Body of pancreas (tissue), 4 donors: ENCODE measurements at regions not wholly inside any gene's neighbourhood (a gene's known extent, or its start where the extent isn't known, plus 50 kb on each side); places are given as distances from the start of the nearest gene placed in this dataset.

Experiments
- ATAC-seq: fragments of 150-250 bp; one replicate; pipeline ENCODE4 v1.9.1; 2016
- DNase-seq, 4 donors: peaks; one replicate each; pipeline ENCODE4 v3.0.0-alpha.2; 2019
- H3K27ac ChIP-seq, 4 donors: fragments of 200-600 bp; sonication (generic); 1 replicate in 3 of 4; 2 replicates in 1 of 4; pipeline versions ENCODE4 v1.5.1 to v1.6.1; 2016 to 2019; ENCODE audit warnings: mild to moderate bottlenecking in 1 of 4, mixed read lengths in 1 of 4, moderate library complexity in 1 of 4
- H3K27me3 ChIP-seq, 2 donors: fragments of 200-600 bp; sonication (generic); one replicate each; pipeline ENCODE4 v1.6.0; 2016; ENCODE audit warnings: mild to moderate bottlenecking in 1 of 2
- H3K36me3 ChIP-seq, 2 donors: fragments of 200-600 bp; sonication (generic); replicated peaks in 1 of 2; 2 replicates each; pipeline ENCODE4 v1.5.1; 2016; ENCODE audit warnings: low read depth in 2 of 2; ENCODE audit not compliant: insufficient read depth in 1 of 2
- H3K4me1 ChIP-seq: fragments of 200-600 bp; sonication (generic); one replicate; pipeline ENCODE4 v1.6.0; 2016
- H3K4me3 ChIP-seq, 2 donors: fragments of 200-600 bp; sonication (generic); 1 replicate in 1 of 2; 2 replicates in 1 of 2; pipeline ENCODE4 v1.5.1; 2016 to 2019
- H3K9me3 ChIP-seq, 3 donors: fragments of 200-600 bp; sonication (generic); 1 replicate in 2 of 3; 2 replicates in 1 of 3; pipeline ENCODE4 v1.5.1; 2016
- POLR2A ChIP-seq, 3 donors: fragments of 450-650 bp; IDR thresholded peaks; one replicate each; pipeline ENCODE4 v1.6.1; 2016; ENCODE audit warnings: antibody characterized with exemption in 3 of 3, mild to moderate bottlenecking in 2 of 3
- WGBS, 2 donors: methylation state at CpG; one replicate each; pipeline ENCODE4 v1.1.5; 2017; 5-methylcytosine and 5-hydroxymethylcytosine counted together
- intact Hi-C: fragments of 100-400 bp; cut with DNase I; formaldehyde crosslinking; loops from one replicate; pipeline ENCODE4 v1.15.1; 2023
- TF ChIP-seq, protein P1 (sequence below), 7 experiments: fragments of 450-650 bp in 4 of 7; fragments of 200-600 bp in 3 of 7; sonication (generic) in 3 of 7; IDR thresholded peaks; one replicate each; pipeline ENCODE4 v1.5.1; 2016 to 2019; ENCODE audit warnings: antibody characterized with exemption in 7 of 7

DNA sequence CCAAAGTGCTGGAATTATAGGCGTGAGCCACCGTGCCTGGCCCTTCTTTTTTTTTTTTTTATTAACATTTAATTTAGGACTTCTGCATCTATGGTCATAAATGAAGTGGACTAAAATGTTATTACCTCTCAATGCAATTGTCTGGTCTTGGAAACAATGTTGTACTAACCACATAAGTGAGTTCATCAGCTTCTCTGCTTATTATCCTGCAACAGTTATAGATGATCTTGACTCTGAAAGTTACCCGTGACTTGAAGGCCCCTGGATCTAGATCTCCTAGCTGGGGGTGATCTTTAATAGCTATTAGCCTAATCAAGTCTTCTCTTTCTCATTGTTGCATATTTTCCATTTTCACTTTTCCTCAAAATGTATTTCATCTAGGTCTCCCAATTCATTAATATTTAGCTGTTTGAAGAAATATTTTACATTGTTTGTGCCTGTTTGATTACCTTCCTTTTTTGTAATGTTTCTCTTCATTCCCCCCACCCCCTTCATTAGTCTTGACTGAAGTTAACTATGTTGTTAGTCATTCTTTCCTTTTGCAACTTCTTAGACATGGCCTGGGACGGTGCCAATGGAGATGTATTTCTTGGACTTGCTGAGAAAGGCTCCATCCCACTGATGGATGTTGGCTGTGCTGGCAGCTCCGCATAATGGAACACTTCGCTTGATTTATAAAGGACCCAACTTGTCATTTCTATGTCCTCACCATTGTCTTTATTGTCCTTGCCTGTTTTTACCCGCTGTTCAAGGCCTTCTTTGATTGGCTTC is 141.6 kb upstream of the RIOK3 start:
- Histone ChIP-seq H3K27ac (no peak overlapping the region), H3K4me1 (no peaks in the 10 kb centered on the region), H3K27me3 (no peaks in the 10 kb centered on the region), H3K4me3 (no peak overlapping the region), H3K36me3 (no peaks in the 10 kb centered on the region), H3K9me3 (no peaks in the 10 kb centered on the region)
- DNase-seq: peak in 3 of 4 donors; percentile 26 to 40 (median 26)
- ATAC-seq: no peak
- WGBS, 2 donors: 92 to 94% methylated on average over 7 of the region's 7 CpGs
- intact Hi-C loops: no loop called here
- TF ChIP-seq, protein P1, sequence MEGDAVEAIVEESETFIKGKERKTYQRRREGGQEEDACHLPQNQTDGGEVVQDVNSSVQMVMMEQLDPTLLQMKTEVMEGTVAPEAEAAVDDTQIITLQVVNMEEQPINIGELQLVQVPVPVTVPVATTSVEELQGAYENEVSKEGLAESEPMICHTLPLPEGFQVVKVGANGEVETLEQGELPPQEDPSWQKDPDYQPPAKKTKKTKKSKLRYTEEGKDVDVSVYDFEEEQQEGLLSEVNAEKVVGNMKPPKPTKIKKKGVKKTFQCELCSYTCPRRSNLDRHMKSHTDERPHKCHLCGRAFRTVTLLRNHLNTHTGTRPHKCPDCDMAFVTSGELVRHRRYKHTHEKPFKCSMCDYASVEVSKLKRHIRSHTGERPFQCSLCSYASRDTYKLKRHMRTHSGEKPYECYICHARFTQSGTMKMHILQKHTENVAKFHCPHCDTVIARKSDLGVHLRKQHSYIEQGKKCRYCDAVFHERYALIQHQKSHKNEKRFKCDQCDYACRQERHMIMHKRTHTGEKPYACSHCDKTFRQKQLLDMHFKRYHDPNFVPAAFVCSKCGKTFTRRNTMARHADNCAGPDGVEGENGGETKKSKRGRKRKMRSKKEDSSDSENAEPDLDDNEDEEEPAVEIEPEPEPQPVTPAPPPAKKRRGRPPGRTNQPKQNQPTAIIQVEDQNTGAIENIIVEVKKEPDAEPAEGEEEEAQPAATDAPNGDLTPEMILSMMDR (IDR thresholded peaks at IDR 0.05): no peak
- TF ChIP-seq POLR2A (IDR thresholded peaks at IDR 0.05): no peak

DNA sequence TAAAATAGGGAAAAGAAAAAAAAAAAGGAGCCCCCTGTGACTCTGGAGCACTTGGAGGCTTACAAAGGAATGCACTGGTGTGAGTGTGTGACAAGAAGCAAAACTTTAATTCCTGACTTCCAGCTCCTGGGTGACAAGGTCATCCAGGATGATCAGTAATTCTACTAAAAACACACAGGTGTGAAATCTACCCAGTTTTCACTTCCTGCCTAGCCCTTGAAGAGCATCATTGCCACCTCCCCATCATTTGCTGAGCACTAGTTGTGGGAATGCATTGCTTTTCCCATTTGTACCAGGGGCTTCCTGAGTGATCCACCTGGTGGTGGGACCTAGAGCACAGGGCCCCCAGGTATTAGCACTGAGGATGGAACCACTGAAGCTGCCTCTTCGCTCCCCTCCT is 139.7 kb upstream of the RIOK3 start:
- H3K27ac ChIP-seq: no peak overlapping the region
- no peak for ATAC-seq
- H3K9me3 ChIP-seq: no peaks in the 10 kb centered on the region
- no peak for DNase-seq
- H3K27me3 ChIP-seq: no peaks in the 10 kb centered on the region
- H3K4me1 ChIP-seq: no peaks in the 10 kb centered on the region
- 94 to 100% methylated on average over 1 of the region's 1 CpG for WGBS, 2 donors
- H3K4me3 ChIP-seq: no peak overlapping the region
- no peaks in the 10 kb centered on the region for H3K36me3 ChIP-seq
- intact Hi-C loops: no loop called here
- TF ChIP-seq, protein P1 (IDR thresholded peaks at IDR 0.05): no peak
- TF ChIP-seq POLR2A (IDR thresholded peaks at IDR 0.05): no peak

DNA sequence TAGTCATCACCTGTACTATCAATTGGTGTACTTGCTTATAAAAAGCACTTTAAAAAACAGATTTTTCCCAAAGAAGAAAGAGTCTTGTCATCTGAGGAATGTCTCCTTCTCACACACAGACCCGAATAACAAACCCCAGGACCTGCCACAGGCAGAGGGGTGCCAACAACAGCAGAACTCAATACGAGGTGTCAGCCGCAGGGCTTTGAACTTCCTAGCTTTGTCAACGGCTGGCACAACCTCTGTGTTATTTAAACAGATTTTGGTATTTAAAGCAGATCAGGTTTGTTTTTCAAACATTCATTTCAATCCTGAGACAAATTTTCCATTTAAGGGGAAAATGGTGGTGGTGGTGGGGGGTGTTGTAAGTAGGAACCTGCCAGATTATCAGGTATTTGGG is 138.4 kb upstream of the RIOK3 start:
- Histone ChIP-seq H3K36me3 (no peaks in the 10 kb centered on the region), H3K9me3 (no peaks in the 10 kb centered on the region), H3K4me3 (no peak overlapping the region), H3K4me1 (no peaks in the 10 kb centered on the region), H3K27ac (no peak overlapping the region), H3K27me3 (no peaks in the 10 kb centered on the region)
- WGBS, 2 donors: 85 to 91% methylated on average over 4 of the region's 4 CpGs
- DNase-seq (no peak), ATAC-seq (no peak)
- intact Hi-C loops: no loop called here
- no peak for TF ChIP-seq POLR2A (IDR thresholded peaks at IDR 0.05)
- TF ChIP-seq, protein P1 (IDR thresholded peaks at IDR 0.05): no peak

DNA sequence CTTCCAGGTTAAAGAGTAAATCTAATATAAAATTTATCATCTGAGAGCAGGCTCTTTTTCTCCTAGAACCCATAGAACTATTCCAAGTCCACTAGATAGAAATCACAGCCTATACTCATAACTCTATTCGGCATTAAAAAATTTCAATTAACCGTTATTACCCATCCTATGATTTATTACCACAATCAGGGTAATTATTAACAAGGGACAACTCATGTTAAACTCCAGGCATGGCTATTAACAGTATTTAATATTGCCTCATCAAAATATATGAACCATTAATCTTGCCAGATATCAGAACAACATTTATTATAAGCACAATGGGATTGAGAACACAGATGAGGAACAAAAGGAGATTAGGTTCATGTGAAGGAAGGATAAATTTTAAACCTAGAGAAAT is 136.8 kb upstream of the RIOK3 start:
- H3K27ac ChIP-seq: no peak overlapping the region
- no peak for DNase-seq
- no peaks in the 10 kb centered on the region for H3K27me3 ChIP-seq
- intact Hi-C loops: no loop called here
- ATAC-seq: no peak
- no peak for TF ChIP-seq POLR2A (IDR thresholded peaks at IDR 0.05)
- TF ChIP-seq, protein P1 (IDR thresholded peaks at IDR 0.05): no peak
- H3K4me1 ChIP-seq: no peaks in the 10 kb centered on the region
- H3K36me3 ChIP-seq: no peaks in the 10 kb centered on the region
- H3K9me3 ChIP-seq: no peaks in the 10 kb centered on the region
- no peak overlapping the region for H3K4me3 ChIP-seq
- 73 to 80% methylated on average over 2 of the region's 2 CpGs for WGBS, 2 donors

DNA sequence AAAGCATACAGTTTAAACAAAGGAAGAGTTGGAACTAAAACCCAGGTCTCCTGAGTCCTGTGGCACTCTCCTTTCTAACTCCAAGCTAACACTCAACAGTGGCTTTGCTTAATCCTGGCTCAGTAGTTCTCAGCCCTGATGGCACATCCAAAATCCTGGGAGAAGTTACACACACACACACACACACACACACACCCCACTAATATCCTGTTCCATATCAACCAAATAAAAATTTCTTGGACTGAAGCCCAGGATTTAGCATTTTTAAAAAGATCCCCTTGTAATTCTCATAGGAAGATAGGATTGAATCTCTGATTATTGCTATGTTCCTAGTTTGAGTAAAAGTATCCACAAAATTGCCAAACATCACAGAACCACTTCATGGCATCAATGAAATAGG is 136.1 kb upstream of the RIOK3 start:
- Histone ChIP-seq H3K4me3 (no peak overlapping the region), H3K36me3 (no peaks in the 10 kb centered on the region), H3K27me3 (no peaks in the 10 kb centered on the region), H3K4me1 (no peaks in the 10 kb centered on the region), H3K9me3 (no peaks in the 10 kb centered on the region), H3K27ac (no peak overlapping the region)
- DNase-seq (no peak), ATAC-seq (no peak)
- TF ChIP-seq, protein P1 (IDR thresholded peaks at IDR 0.05): no peak
- TF ChIP-seq POLR2A (IDR thresholded peaks at IDR 0.05): no peak
- intact Hi-C loops: no loop called here
